ENCODE measurements at regions not wholly inside any gene's neighbourhood (a gene's known extent, or its start where the extent isn't known, plus 50 kb on each side); places are given as distances from the start of the nearest gene placed in this dataset.
"Not testable (repeated sequence)": the region's sequence is repeated elsewhere in the genome, so short reads cannot be mapped to it uniquely, and the experiment has no call there.

GRCh38 chrX:85808217-85808616, 239.1 kb downstream of the CHM start:
- H3K4me2 ChIP-seq (ENCODE audit: low read length) = no peak overlapping the region
- H3K4me1 ChIP-seq (ENCODE audit: low read length) = peaks cover 19% of the 10 kb centered on the region; the same call in 1 of the 2 replicates
- H3K4me3 ChIP-seq (ENCODE audit: low read length) = no peak overlapping the region
- no peak overlapping the region for H2AFZ ChIP-seq (ENCODE audit: low read depth, low read length)
- no peaks in the 10 kb centered on the region for H3K9me3 ChIP-seq (ENCODE audit: insufficient read depth, low read length)
- H3K9ac ChIP-seq (ENCODE audit: low read length) = no peak overlapping the region
- no peak for TF ChIP-seq CTCF (IDR thresholded peaks at IDR 0.05; ENCODE audit: low read depth, low read length)
- TF ChIP-seq EZH2phosphoT487 (IDR thresholded peaks at IDR 0.05; ENCODE audit: low read depth) = no peak
- H3K27me3 ChIP-seq (ENCODE audit: low read depth, low read length) = no peaks in the 10 kb centered on the region
- H3K27ac ChIP-seq (ENCODE audit: low read length) = no peak overlapping the region
- H3K36me3 ChIP-seq (replicated peaks; ENCODE audit: low read depth, low read length) = no peaks in the 10 kb centered on the region
- no peaks in the 10 kb centered on the region for H3K79me2 ChIP-seq (ENCODE audit: low read length)
- H4K20me1 ChIP-seq (ENCODE audit: insufficient read depth, low read length) = no peaks in the 10 kb centered on the region

DNA sequence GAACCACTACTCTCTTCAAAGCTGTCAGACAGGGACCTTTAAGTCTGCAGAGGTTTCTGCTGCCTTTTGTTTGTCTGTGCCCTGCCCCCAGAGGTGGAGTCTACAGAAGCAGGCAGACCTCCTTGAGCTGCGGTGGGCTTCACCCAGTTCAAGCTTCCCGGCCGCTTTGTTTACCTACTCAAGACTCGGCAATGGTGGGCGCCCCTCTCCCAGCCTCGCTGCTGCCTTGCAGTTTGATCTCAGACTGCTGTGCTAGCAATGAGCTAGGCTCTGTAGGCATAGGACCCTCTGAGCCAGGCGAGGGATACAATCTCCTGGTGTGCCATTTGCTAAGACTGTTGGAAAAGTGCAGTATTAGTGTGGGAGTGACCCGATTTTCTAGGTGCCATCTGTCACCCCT, 275.0 kb downstream of the CHM start:
- not testable (repeated sequence) for H3K9ac ChIP-seq (ENCODE audit: low read length); H2AFZ ChIP-seq (ENCODE audit: low read depth, low read length); H3K36me3 ChIP-seq (replicated peaks; ENCODE audit: low read depth, low read length); H3K79me2 ChIP-seq (ENCODE audit: low read length); H3K4me2 ChIP-seq (ENCODE audit: low read length); H3K9me3 ChIP-seq (ENCODE audit: insufficient read depth, low read length); H3K4me3 ChIP-seq (ENCODE audit: low read length); H3K27ac ChIP-seq (ENCODE audit: low read length); H3K4me1 ChIP-seq (ENCODE audit: low read length); H3K27me3 ChIP-seq (ENCODE audit: low read depth, low read length); H4K20me1 ChIP-seq (ENCODE audit: insufficient read depth, low read length)

- Histone ChIP-seq H3K4me3 (ENCODE audit: low read length) (no peak overlapping the region), H3K36me3 (replicated peaks; ENCODE audit: low read depth, low read length) (no peaks in the 10 kb centered on the region), H3K4me1 (ENCODE audit: low read length) (no peaks in the 10 kb centered on the region), H3K27ac (ENCODE audit: low read length) (no peak overlapping the region), H2AFZ (ENCODE audit: low read depth, low read length) (no peak overlapping the region), H3K27me3 (ENCODE audit: low read depth, low read length) (no peaks in the 10 kb centered on the region), H4K20me1 (ENCODE audit: insufficient read depth, low read length) (no peaks in the 10 kb centered on the region), H3K79me2 (ENCODE audit: low read length) (no peaks in the 10 kb centered on the region), H3K4me2 (ENCODE audit: low read length) (no peak overlapping the region), H3K9ac (ENCODE audit: low read length) (no peak overlapping the region), H3K9me3 (ENCODE audit: insufficient read depth, low read length) (no peaks in the 10 kb centered on the region)
- TF ChIP-seq CTCF (IDR thresholded peaks at IDR 0.05; ENCODE audit: low read depth, low read length) (no peak), EZH2phosphoT487 (IDR thresholded peaks at IDR 0.05; ENCODE audit: low read depth) (no peak)
Measured at GRCh38 chrX:85765651-85766050, 281.7 kb downstream of the CHM start.

DNA sequence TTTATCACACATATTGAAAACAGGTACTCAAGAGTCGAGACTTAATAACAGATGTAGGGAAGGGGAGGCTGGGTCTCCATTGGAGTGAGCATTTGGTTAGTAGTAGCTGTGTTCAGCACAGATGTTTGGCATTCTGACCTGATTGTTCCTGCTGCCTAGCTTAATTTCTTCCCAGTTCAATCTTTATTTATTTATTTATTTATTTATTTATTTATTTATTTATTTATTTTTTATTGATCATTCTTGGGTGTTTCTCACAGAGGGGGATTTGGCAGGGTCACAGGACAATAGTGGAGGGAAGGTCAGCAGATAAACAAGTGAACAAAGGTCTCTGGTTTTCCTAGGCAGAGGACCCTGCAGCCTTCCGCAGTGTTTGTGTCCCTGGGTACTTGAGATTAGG, 324.3 kb downstream of the CHM start:
- not testable (repeated sequence) for H3K4me2 ChIP-seq (ENCODE audit: low read length); H2AFZ ChIP-seq (ENCODE audit: low read depth, low read length); H4K20me1 ChIP-seq (ENCODE audit: insufficient read depth, low read length); H3K36me3 ChIP-seq (replicated peaks; ENCODE audit: low read depth, low read length); H3K9ac ChIP-seq (ENCODE audit: low read length); H3K4me1 ChIP-seq (ENCODE audit: low read length); H3K9me3 ChIP-seq (ENCODE audit: insufficient read depth, low read length); H3K79me2 ChIP-seq (ENCODE audit: low read length); H3K4me3 ChIP-seq (ENCODE audit: low read length); H3K27ac ChIP-seq (ENCODE audit: low read length); H3K27me3 ChIP-seq (ENCODE audit: low read depth, low read length)

DNA sequence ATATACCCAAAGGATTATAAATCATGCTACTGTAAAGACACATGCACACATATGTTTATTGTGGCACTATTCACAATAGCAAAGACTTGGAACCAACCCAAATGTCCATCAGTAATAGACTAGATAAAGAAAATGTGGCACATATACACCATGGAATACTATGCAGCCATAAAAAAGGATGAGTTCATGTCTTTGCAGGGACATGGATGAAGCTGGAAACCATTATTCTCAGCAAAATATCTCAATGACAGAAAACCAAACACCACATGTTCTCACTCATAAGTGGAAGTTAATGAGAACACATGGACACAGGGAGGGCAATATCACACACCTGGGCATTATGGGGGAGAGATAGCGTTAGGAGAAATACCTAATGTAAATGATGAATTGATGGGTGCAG, 323.8 kb upstream of the POF1B start:
- not testable (repeated sequence) for H3K27ac ChIP-seq (ENCODE audit: low read length); H3K4me1 ChIP-seq (ENCODE audit: low read length); H3K4me2 ChIP-seq (ENCODE audit: low read length); H2AFZ ChIP-seq (ENCODE audit: low read depth, low read length); H3K9me3 ChIP-seq (ENCODE audit: insufficient read depth, low read length); H3K79me2 ChIP-seq (ENCODE audit: low read length); H3K4me3 ChIP-seq (ENCODE audit: low read length); H3K27me3 ChIP-seq (ENCODE audit: low read depth, low read length); H3K36me3 ChIP-seq (replicated peaks; ENCODE audit: low read depth, low read length); H4K20me1 ChIP-seq (ENCODE audit: insufficient read depth, low read length); H3K9ac ChIP-seq (ENCODE audit: low read length)

DNA sequence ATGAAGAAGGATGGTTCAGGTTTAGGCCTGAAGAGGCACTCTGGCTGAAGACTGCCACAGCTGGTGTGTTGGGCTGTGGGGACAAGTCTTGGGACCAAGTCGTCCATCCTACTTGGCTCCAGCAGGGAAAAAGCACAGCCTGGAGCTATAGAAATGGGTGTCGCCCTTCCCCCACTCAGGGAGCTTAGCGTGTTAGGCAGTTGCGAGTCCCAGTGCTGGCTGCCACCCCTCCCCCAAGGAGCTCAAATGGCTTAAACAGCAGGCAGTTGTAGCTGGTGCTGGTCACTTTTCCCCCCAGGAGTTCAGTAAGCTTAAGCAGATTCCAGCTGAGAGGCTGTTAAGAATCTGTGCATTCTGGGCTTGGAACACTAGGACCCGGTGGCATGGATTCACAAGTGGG, 319.5 kb upstream of the POF1B start:
- Histone ChIP-seq H3K4me3 (ENCODE audit: low read length) (no peak overlapping the region), H3K79me2 (ENCODE audit: low read length) (no peaks in the 10 kb centered on the region), H3K27me3 (ENCODE audit: low read depth, low read length) (no peaks in the 10 kb centered on the region), H3K4me2 (ENCODE audit: low read length) (no peak overlapping the region), H3K4me1 (ENCODE audit: low read length) (no peaks in the 10 kb centered on the region), H3K36me3 (replicated peaks; ENCODE audit: low read depth, low read length) (no peaks in the 10 kb centered on the region), H3K9ac (ENCODE audit: low read length) (no peak overlapping the region), H3K27ac (ENCODE audit: low read length) (no peak overlapping the region), H4K20me1 (ENCODE audit: insufficient read depth, low read length) (no peaks in the 10 kb centered on the region), H3K9me3 (ENCODE audit: insufficient read depth, low read length) (no peaks in the 10 kb centered on the region), H2AFZ (ENCODE audit: low read depth, low read length) (no peak overlapping the region)
- TF ChIP-seq CTCF (IDR thresholded peaks at IDR 0.05; ENCODE audit: low read depth, low read length) = no peak
- TF ChIP-seq EZH2phosphoT487 (IDR thresholded peaks at IDR 0.05; ENCODE audit: low read depth) = no peak
